PFSK-1 (cell line): ENCODE measurements at regions not wholly inside any gene's neighbourhood (a gene's known extent, or its start where the extent isn't known, plus 50 kb on each side); places are given as distances from the start of the nearest gene placed in this dataset.

Source experiments
- REST ChIP-seq, 2 experiments: IDR thresholded peaks; 2 replicates each; pipeline versions ENCODE4 v1.6.1 to v1.8.0; 2011 to 2012; ENCODE audit warnings: low read depth in 2 of 2, low read length in 2 of 2, control low read depth in 1 of 2, inconsistent platforms in 1 of 2, mild to moderate bottlenecking in 1 of 2, moderate library complexity in 1 of 2; ENCODE audit not compliant: insufficient read depth in 1 of 2
- SIN3A ChIP-seq: IDR thresholded peaks from 2 replicates; pipeline ENCODE4 v1.6.1; 2012; ENCODE audit warnings: mild to moderate bottlenecking, low read length, moderate library complexity, borderline replicate concordance; ENCODE audit not compliant: insufficient read depth
- TAF1 ChIP-seq: IDR thresholded peaks from 2 replicates; pipeline ENCODE4 v1.6.1; 2012; ENCODE audit warnings: low read length, control low read depth, borderline replicate concordance; ENCODE audit not compliant: insufficient read depth

GRCh38 chr6:103769431-103769830, 1090.3 kb downstream of the HACE1 start:
- TF ChIP-seq TAF1: no peak
- TF ChIP-seq REST (IDR thresholded peaks at IDR 0.05; ENCODE audit: insufficient read depth in 1 of 2, low read depth in 2 of 2, low read length in 2 of 2): no peak
- TF ChIP-seq SIN3A: no peak
